ENCODE measurements at regions not wholly inside any gene's neighbourhood (a gene's known extent, or its start where the extent isn't known, plus 50 kb on each side); places are given as distances from the start of the nearest gene placed in this dataset.

- TF ChIP-seq, protein P1, sequence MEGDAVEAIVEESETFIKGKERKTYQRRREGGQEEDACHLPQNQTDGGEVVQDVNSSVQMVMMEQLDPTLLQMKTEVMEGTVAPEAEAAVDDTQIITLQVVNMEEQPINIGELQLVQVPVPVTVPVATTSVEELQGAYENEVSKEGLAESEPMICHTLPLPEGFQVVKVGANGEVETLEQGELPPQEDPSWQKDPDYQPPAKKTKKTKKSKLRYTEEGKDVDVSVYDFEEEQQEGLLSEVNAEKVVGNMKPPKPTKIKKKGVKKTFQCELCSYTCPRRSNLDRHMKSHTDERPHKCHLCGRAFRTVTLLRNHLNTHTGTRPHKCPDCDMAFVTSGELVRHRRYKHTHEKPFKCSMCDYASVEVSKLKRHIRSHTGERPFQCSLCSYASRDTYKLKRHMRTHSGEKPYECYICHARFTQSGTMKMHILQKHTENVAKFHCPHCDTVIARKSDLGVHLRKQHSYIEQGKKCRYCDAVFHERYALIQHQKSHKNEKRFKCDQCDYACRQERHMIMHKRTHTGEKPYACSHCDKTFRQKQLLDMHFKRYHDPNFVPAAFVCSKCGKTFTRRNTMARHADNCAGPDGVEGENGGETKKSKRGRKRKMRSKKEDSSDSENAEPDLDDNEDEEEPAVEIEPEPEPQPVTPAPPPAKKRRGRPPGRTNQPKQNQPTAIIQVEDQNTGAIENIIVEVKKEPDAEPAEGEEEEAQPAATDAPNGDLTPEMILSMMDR (IDR thresholded peaks at IDR 0.05; ENCODE audit: insufficient read depth, low read depth, low read length): no peak
- no peak overlapping the region for H3K4me3 ChIP-seq (ENCODE audit: low read depth, low read length)
- no peak for DNase-seq (ENCODE audit: low read depth)
These were observed 66.7 kb upstream of the XPA start for GRCh38 chr9:97763874-97764273.

GRCh38 chr9:97766092-97766491 is 69.0 kb upstream of the XPA start:
- H3K4me3 ChIP-seq (ENCODE audit: low read depth, low read length): no peak overlapping the region
- peak; percentile 18 for DNase-seq (ENCODE audit: low read depth)
- TF ChIP-seq, protein P1 (IDR thresholded peaks at IDR 0.05; ENCODE audit: insufficient read depth, low read depth, low read length): no peak

DNA sequence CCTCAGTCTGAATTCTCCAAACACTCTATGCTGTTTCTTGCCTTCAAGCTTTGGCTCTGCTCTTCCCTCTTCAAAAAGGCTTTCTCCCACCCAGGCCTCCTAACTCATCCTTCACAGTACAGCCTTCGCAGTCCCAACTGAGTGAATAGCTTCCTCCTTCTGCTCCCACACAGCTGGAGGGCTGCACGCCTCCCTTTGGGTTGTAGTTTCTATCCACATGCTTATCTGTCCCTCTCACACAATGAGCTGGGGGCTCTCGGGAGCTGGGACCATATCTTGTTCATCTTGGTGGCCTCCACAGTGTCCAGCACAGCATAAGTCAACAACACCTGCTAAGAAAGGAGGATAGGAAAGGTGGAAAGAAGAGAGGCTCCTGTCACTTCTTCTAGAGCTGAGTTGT is 69.5 kb upstream of the XPA start:
- TF ChIP-seq, protein P1 (IDR thresholded peaks at IDR 0.05; ENCODE audit: insufficient read depth, low read depth, low read length): no peak
- H3K4me3 ChIP-seq (ENCODE audit: low read depth, low read length): no peak overlapping the region
- no peak for DNase-seq (ENCODE audit: low read depth)

DNA sequence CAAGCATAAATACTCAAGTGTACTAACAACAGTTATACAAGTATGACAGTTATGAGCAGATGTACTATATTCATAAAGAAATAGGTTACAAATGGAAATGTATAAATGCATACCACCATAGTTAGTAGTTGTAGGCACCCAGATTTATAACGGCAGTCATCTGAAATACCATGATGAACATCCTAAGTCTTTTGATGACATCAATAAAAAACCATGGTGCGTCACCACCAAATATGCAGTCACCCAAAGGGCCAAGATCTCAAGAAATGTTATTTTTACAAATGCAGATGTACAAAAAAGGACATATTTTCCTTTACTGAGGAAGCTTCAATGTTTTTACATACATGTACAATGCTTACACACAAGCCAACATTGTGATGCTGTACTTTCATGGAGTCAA is 70.8 kb upstream of the XPA start:
- no peak for DNase-seq (ENCODE audit: low read depth)
- H3K4me3 ChIP-seq (ENCODE audit: low read depth, low read length): no peak overlapping the region
- TF ChIP-seq, protein P1 (IDR thresholded peaks at IDR 0.05; ENCODE audit: insufficient read depth, low read depth, low read length): no peak

DNA sequence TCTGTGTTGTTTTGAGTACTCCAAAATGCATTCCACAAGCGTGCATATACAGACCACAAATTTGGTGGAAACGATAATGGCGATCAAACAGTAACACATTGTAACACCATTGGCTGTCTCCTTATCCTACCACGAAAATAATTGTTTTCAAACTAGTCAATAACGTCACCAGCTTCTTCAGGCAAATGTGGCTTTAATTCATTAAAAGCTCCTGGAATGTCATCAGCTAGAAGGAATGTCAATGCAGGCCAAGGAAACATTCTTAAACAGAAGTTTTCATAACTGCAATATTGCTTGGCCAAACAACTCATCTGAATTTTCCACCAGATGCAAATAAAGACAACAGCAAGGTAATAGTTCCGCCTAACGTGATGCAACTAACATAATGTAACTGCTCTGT is 71.6 kb upstream of the XPA start:
- DNase-seq (ENCODE audit: low read depth): peak; percentile 44
- TF ChIP-seq, protein P1 (IDR thresholded peaks at IDR 0.05; ENCODE audit: insufficient read depth, low read depth, low read length): no peak
- H3K4me3 ChIP-seq (ENCODE audit: low read depth, low read length): no peak overlapping the region

DNA sequence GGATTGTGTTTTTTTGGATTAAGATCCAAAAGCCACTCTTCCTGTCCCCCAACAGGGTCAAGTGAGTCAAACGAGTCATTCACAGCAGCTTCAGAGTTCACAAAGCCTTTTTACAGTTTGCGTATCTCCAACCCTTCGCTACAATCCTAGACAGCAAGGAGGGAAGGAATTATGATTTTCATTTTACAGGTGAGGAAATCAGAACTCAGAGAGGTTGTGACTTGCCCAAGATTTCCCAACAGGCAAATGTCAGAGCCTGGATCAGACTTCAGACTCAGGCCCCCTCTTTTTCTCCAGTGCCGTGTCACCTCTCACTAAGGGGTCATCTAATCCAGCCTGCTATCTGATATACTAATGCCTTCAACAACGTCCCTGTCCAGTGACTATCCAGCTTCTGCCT is 72.1 kb upstream of the XPA start:
- no peak overlapping the region for H3K4me3 ChIP-seq (ENCODE audit: low read depth, low read length)
- no peak for DNase-seq (ENCODE audit: low read depth)
- TF ChIP-seq, protein P1 (IDR thresholded peaks at IDR 0.05; ENCODE audit: insufficient read depth, low read depth, low read length): no peak

DNA sequence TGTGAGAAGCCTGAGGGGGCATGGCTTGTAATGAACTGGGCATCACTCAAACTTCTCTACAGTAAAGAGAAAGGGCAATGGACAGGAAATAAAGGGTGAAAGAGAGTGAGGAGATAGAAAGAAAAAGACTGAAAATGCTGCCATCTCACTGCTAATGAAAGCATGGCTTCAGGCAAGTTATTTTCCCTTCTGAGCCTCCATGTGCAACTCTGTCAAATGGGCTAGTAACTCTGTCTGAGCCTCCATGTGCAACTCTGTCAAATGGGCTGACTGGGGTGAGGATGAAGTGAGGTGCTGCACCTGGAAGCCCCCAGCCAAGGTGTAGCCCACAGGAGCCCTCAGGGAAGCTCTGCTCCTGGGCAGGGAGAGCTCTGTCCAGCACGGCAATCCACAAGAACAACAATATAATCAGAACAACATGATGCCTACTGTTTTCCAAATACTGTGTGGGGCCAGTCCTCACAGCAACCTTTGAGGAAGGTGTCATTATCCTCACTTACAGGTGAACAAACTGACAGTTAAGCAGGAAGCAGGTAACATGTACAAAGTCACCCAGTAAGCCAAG is 73.8 kb upstream of the XPA start:
- H3K4me3 ChIP-seq (ENCODE audit: low read depth, low read length): no peak overlapping the region
- TF ChIP-seq, protein P1 (IDR thresholded peaks at IDR 0.05; ENCODE audit: insufficient read depth, low read depth, low read length): no peak
- DNase-seq (ENCODE audit: low read depth): no peak

Data from fibroblast of villous mesenchyme (primary cell).